ENCODE measurements at regions not wholly inside any gene's neighbourhood (a gene's known extent, or its start where the extent isn't known, plus 50 kb on each side); places are given as distances from the start of the nearest gene placed in this dataset.

DNA sequence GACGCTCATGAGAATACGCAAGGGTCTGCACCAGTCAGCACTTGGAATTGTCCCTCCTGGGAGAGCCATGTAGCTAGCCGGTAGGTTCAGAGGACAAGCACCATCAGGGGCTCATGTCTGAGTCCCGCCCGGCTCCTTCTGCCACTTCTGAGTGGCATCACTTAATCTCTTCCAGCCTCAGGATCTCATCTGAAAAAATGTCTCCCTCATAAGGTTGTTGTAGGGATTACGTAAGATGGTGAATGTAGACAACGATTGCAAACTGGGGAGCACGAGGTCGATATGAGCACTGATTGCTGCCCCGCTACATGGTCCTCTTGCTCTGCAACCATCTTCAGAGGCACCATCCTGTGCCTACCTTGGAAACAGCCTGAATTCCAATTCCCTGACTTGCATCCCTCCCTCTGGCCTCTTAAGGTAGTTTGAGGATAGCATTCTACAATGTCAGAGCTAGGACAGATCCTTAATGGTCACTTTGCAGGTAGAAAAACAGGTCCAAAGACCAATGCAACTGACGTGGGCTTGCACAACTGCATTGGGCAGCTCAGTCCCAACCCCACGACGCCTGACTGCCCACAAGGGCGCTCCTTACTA lies 115.8 kb upstream of the TMEM45B start:
- Histone ChIP-seq H3K4me2 (ENCODE audit: low read depth, low read length, poor library complexity, severe bottlenecking) (no peak overlapping the region), H3K36me3 (ENCODE audit: low read length) (no peaks in the 10 kb centered on the region), H3K9ac (ENCODE audit: low read length) (no peak overlapping the region), H3K27ac (ENCODE audit: low read depth, low read length) (no peak overlapping the region), H3K4me3 (ENCODE audit: insufficient read depth, low read length, poor library complexity, severe bottlenecking) (no peak overlapping the region), H3K9me2 (replicated peaks; ENCODE audit: insufficient read depth, low read length) (no peaks in the 10 kb centered on the region), H3K9me3 (ENCODE audit: insufficient read depth, low read length) (no peaks in the 10 kb centered on the region), H4K20me1 (ENCODE audit: low read depth, low read length) (no peaks in the 10 kb centered on the region), H3K79me2 (ENCODE audit: insufficient read depth, low read length) (no peaks in the 10 kb centered on the region), H2AFZ (ENCODE audit: low read depth, low read length, severe bottlenecking) (no peak overlapping the region), H3F3A (ENCODE audit: insufficient read depth) (no peaks in the 10 kb centered on the region), H3K27me3 (ENCODE audit: low read length) (no peaks in the 10 kb centered on the region)
- TF ChIP-seq, protein P1, sequence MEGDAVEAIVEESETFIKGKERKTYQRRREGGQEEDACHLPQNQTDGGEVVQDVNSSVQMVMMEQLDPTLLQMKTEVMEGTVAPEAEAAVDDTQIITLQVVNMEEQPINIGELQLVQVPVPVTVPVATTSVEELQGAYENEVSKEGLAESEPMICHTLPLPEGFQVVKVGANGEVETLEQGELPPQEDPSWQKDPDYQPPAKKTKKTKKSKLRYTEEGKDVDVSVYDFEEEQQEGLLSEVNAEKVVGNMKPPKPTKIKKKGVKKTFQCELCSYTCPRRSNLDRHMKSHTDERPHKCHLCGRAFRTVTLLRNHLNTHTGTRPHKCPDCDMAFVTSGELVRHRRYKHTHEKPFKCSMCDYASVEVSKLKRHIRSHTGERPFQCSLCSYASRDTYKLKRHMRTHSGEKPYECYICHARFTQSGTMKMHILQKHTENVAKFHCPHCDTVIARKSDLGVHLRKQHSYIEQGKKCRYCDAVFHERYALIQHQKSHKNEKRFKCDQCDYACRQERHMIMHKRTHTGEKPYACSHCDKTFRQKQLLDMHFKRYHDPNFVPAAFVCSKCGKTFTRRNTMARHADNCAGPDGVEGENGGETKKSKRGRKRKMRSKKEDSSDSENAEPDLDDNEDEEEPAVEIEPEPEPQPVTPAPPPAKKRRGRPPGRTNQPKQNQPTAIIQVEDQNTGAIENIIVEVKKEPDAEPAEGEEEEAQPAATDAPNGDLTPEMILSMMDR (IDR thresholded peaks at IDR 0.05; ENCODE audit: insufficient read depth, low read length, poor library complexity, severe bottlenecking) = no peak
- TF ChIP-seq EZH2phosphoT487 (conservative IDR thresholded peaks at IDR 0.05; ENCODE audit: low read length) = no peak

DNA sequence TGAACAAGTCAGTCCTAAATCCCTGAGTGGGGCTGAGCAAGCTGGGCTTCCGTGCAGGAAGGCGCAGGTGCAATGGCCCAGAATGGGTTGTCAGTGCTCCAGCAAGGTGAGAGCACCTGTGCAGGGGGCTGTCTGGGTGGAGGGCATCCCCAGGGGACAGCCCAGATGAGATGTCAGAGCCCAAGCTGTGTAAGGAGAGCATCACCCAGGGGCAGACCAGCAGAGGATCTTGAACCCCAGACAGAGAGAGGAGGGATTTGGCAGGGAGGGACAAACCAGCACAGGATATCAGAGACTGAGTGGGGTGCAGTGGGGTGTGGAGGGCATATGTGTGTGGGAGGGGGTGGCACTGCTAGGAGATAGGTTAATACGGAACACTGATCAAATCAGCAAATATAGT lies 114.9 kb upstream of the TMEM45B start:
- Histone ChIP-seq H3K4me2 (ENCODE audit: low read depth, low read length, poor library complexity, severe bottlenecking) (no peak overlapping the region), H4K20me1 (ENCODE audit: low read depth, low read length) (no peaks in the 10 kb centered on the region), H3K36me3 (ENCODE audit: low read length) (no peaks in the 10 kb centered on the region), H3K27ac (ENCODE audit: low read depth, low read length) (no peak overlapping the region), H3K9me2 (replicated peaks; ENCODE audit: insufficient read depth, low read length) (no peaks in the 10 kb centered on the region), H3K9ac (ENCODE audit: low read length) (no peak overlapping the region), H3F3A (ENCODE audit: insufficient read depth) (no peaks in the 10 kb centered on the region), H3K79me2 (ENCODE audit: insufficient read depth, low read length) (no peaks in the 10 kb centered on the region), H3K4me3 (ENCODE audit: insufficient read depth, low read length, poor library complexity, severe bottlenecking) (no peak overlapping the region), H3K9me3 (ENCODE audit: insufficient read depth, low read length) (no peaks in the 10 kb centered on the region), H2AFZ (ENCODE audit: low read depth, low read length, severe bottlenecking) (no peak overlapping the region), H3K27me3 (ENCODE audit: low read length) (no peaks in the 10 kb centered on the region)
- TF ChIP-seq, protein P1 (IDR thresholded peaks at IDR 0.05; ENCODE audit: insufficient read depth, low read length, poor library complexity, severe bottlenecking) = no peak
- no peak for TF ChIP-seq EZH2phosphoT487 (conservative IDR thresholded peaks at IDR 0.05; ENCODE audit: low read length)

GRCh38 chr11:129701706-129702105 lies 113.9 kb upstream of the TMEM45B start:
- Histone ChIP-seq H3K4me2 (ENCODE audit: low read depth, low read length, poor library complexity, severe bottlenecking) (no peak overlapping the region), H3K9me2 (replicated peaks; ENCODE audit: insufficient read depth, low read length) (no peaks in the 10 kb centered on the region), H3K9me3 (ENCODE audit: insufficient read depth, low read length) (no peaks in the 10 kb centered on the region), H3K4me3 (ENCODE audit: insufficient read depth, low read length, poor library complexity, severe bottlenecking) (no peak overlapping the region), H3K9ac (ENCODE audit: low read length) (no peak overlapping the region), H4K20me1 (ENCODE audit: low read depth, low read length) (no peaks in the 10 kb centered on the region), H3F3A (ENCODE audit: insufficient read depth) (no peaks in the 10 kb centered on the region), H2AFZ (ENCODE audit: low read depth, low read length, severe bottlenecking) (no peak overlapping the region), H3K36me3 (ENCODE audit: low read length) (no peaks in the 10 kb centered on the region), H3K27me3 (ENCODE audit: low read length) (no peaks in the 10 kb centered on the region), H3K27ac (ENCODE audit: low read depth, low read length) (no peak overlapping the region), H3K79me2 (ENCODE audit: insufficient read depth, low read length) (no peaks in the 10 kb centered on the region)
- TF ChIP-seq, protein P1 (IDR thresholded peaks at IDR 0.05; ENCODE audit: insufficient read depth, low read length, poor library complexity, severe bottlenecking) = no peak
- TF ChIP-seq EZH2phosphoT487 (conservative IDR thresholded peaks at IDR 0.05; ENCODE audit: low read length) = no peak

Measured in SU-DHL-6 (cell line).